ENCODE measurements at regions not wholly inside any gene's neighbourhood (a gene's known extent, or its start where the extent isn't known, plus 50 kb on each side); places are given as distances from the start of the nearest gene placed in this dataset.
"Not testable (repeated sequence)": the region's sequence is repeated elsewhere in the genome, so short reads cannot be mapped to it uniquely, and the experiment has no call there.

DNA sequence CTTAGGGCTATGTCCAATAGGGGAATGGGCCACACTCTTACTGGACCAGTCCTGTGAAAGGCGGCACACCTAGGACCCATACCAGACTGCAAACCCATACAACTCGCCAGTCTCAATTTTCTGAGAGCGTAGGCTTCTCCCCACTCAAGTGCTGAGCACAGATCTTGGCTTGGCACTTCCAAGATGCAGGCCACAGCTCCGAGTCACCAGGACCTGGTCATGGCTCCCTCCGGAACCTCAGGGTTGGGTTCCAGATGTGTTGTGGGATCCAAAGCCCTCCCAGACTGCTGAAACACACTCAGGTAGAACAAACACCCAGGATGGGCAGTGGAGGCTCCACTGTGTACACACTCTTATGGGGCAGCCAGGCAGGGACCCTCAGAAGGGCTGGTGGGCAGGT, 103.3 kb downstream of the TMEM144 start:
- in situ Hi-C loops (cut with MboI; ENCODE audit: low pct_unique_long_range_greater_than_20kb, low sequenced_read_pairs) = no loop called here
- DNase-seq = no peak

- DNase-seq = no peak
- in situ Hi-C loops (cut with MboI; ENCODE audit: low pct_unique_long_range_greater_than_20kb, low sequenced_read_pairs) = no loop called here
These were observed 104.6 kb downstream of the TMEM144 start for GRCh38 chr4:158314756-158315487.

DNA sequence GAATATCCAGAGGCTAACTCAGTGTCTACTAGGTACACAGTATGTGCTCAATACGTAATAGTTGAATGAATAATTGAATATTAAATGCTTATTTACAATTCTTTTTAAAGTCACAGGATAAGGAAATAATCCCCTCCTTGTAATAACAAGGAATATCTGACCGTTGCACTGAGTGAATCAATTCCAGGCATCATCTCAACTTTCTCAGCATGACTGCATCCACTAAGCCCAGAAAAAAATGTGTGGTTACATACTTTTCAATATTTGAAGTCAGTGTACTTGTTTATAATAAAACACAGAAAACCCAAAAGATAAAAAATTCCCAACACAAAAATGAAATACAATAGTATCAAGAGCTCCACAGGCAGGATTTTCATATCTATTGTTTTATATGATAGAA, 105.4 kb downstream of the TMEM144 start:
- DNase-seq = no peak
- in situ Hi-C loops (cut with MboI; ENCODE audit: low pct_unique_long_range_greater_than_20kb, low sequenced_read_pairs) = no loop called here

GRCh38 chr4:158316264-158316663, 106.0 kb downstream of the TMEM144 start:
- in situ Hi-C loops (cut with MboI; ENCODE audit: low pct_unique_long_range_greater_than_20kb, low sequenced_read_pairs) = no loop called here
- DNase-seq = no peak

GRCh38 chr4:158319880-158320279, 109.6 kb downstream of the TMEM144 start:
- in situ Hi-C loops (cut with MboI; ENCODE audit: low pct_unique_long_range_greater_than_20kb, low sequenced_read_pairs) = no loop called here
- no peak for DNase-seq

- DNase-seq = no peak
- in situ Hi-C loops (cut with MboI; ENCODE audit: low pct_unique_long_range_greater_than_20kb, low sequenced_read_pairs) = no loop called here
These were observed 111.8 kb downstream of the TMEM144 start for GRCh38 chr4:158322109-158322508.

DNA sequence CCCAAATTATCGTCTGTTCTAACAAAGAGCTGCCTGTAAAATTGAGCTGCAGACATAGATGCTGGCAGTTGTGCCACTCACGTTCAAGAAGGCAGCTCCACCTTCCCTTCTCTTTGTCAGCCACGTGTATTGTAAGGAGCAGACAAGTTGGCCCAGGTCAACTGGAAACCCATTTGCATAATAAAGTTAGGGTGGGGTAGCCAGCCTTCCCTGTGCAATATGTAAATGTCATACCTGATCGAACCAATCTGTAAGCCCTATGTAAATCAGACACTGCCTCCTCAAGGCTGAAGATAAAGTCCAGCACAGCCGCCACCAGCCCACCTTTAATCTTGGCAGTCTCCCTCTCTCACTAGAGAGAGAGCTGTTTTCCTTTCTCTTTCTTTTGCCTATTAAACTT, 117.2 kb downstream of the TMEM144 start:
- DNase-seq = no peak
- in situ Hi-C loops (cut with MboI; ENCODE audit: low pct_unique_long_range_greater_than_20kb, low sequenced_read_pairs) = no loop called here

DNA sequence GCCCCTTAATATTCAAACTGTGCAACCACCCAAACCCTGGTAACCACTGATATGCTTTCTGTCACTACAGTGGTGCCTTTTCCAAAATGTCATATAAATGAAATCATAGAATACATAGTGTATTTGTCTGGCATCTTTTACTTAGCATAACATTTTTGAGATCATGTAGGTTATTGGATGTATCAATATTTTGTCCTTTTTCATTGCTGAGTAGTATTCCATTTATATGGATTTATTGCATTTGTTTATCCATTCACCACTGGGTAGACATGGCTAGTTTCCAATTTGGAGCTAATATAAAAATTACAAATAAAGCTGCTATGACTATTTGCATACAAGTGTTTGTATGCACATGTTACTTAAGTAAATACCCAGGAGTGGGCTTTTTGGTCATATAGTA, 121.6 kb downstream of the TMEM144 start:
- in situ Hi-C loops (cut with MboI; ENCODE audit: low pct_unique_long_range_greater_than_20kb, low sequenced_read_pairs) = no loop called here
- no peak for DNase-seq

DNA sequence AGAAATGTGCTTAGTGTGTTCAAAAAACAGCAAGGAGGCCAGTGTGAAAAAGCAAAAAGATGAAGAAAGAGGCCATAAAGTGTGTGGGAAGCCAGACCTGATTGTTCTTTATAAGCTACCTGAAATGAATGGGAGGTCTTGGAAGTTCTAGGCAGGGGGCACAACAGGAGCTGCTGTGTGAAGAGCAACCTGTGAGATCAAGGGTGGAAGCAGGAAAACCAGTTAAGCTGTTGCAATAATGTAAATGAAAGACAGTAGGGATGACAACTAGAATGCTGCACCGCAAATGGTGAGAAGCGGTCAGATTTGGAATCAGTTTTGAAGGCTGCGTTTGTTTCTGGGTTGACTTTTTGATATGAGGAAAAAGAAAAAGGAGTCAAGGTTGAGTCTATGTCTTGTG, 123.5 kb downstream of the TMEM144 start:
- no peak for DNase-seq
- in situ Hi-C loops (cut with MboI; ENCODE audit: low pct_unique_long_range_greater_than_20kb, low sequenced_read_pairs) = no loop called here

GRCh38 chr4:158341896-158342295, 131.6 kb downstream of the TMEM144 start:
- in situ Hi-C loops (cut with MboI; ENCODE audit: low pct_unique_long_range_greater_than_20kb, low sequenced_read_pairs) = no loop called here
- DNase-seq = no peak

GRCh38 chr4:158346576-158346975, 136.3 kb downstream of the TMEM144 start:
- in situ Hi-C loops (cut with MboI; ENCODE audit: low pct_unique_long_range_greater_than_20kb, low sequenced_read_pairs) = no loop called here
- no peak for DNase-seq

- no peak for DNase-seq
- in situ Hi-C loops (cut with MboI; ENCODE audit: low pct_unique_long_range_greater_than_20kb, low sequenced_read_pairs) = no loop called here
These were observed 137.3 kb downstream of the TMEM144 start for GRCh38 chr4:158347556-158347955.

DNA sequence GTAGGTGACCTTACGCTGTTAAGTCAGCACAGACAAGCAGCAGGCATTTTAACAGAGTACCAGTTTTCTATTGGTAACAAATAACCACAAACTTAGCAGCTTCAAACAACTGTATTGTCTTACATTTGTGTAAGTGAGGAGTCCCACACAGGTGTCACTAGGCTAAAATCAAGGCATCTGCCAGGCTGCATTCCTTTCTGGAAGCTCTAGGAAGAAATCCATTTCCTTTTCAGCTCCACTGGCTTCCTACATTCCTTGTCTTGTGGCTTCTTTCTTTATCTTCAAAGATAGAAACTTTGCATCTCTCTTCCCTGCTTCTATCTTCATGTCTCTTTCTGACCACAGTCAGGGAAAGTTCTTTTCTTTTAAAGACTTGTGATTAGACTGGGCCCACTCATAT, 139.9 kb downstream of the TMEM144 start:
- DNase-seq = no peak
- in situ Hi-C loops (cut with MboI; ENCODE audit: low pct_unique_long_range_greater_than_20kb, low sequenced_read_pairs) = no loop called here

DNA sequence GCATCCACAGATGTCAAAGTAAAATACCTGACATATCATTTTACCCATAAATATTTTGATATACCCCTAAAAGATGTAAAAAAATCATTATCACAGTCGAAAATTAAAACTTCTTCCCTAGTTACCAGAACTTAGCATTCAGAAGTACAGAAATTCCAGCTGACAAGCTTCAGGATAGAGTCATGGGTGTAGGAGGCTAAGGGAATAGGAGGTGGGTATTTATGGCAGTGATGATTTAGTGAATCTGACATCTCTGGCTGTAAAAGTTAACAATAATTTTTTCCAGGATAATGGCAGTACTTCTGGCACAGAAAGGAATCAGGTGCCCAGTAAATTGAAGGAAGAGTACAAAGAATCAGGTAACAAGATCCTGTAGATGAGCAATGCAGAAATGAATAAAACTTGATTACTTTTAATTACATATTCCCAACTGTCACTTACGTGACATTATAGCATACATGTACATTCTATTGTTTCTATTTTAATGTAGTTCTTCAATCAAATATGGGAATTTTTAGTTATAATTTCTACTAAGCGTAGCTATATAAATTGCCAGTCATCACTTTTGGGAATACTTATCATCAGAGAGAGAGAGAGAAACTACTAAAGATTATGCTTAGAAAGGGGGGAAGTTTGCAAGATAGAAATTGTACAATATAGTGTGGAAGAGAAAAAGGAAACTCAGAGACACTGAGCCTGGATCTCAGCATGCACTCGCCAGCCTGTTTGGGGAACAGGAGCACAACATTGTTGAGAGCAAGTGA, 143.4 kb downstream of the TMEM144 start:
- DNase-seq = no peak
- in situ Hi-C loops (cut with MboI; ENCODE audit: low pct_unique_long_range_greater_than_20kb, low sequenced_read_pairs) = no loop called here

DNA sequence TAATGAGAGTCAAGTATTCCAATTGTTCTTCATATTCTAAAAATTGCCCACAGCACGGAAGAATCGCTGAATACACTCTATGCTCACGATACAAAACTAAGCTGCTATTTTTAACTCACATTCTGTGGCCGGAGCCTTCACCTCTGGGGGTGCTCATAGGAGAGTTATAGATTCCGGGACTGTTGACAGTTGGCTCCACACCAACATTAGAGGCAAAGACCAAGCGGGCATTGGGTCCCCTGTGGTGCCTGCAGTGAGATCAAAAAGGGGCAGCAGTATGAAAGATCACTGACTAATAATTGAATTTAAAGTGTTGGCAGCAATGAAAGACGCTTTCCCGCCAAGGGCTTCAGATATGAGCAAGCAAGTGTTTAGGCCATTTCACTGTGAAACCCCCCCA, 146.0 kb downstream of the TMEM144 start:
- in situ Hi-C loops (cut with MboI; ENCODE audit: low pct_unique_long_range_greater_than_20kb, low sequenced_read_pairs) = no loop called here
- no peak for DNase-seq

GRCh38 chr4:158367932-158368441, 153.7 kb upstream of the RXFP1 start:
- in situ Hi-C loops (cut with MboI; ENCODE audit: low pct_unique_long_range_greater_than_20kb, low sequenced_read_pairs); DNase-seq: not testable (repeated sequence)

DNA sequence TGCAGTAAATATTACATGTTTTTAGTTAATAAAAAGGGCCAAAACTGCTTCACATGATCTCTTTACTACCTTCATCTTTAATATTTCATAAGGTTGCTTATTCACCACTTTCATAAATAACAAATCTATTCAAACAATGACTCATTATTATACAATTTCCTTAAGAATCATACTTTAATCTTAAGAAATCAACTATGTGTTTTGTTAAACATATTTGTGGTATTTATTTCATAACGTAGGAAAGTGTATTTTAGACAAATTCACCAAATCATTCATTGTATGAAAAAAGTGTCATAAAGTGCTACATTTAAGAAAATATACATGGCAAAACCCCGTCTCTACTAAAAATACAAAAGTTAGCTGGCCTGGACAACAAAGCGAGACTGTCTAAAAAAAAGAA, 150.5 kb upstream of the RXFP1 start:
- no peak for DNase-seq
- in situ Hi-C loops (cut with MboI; ENCODE audit: low pct_unique_long_range_greater_than_20kb, low sequenced_read_pairs) = no loop called here

DNA sequence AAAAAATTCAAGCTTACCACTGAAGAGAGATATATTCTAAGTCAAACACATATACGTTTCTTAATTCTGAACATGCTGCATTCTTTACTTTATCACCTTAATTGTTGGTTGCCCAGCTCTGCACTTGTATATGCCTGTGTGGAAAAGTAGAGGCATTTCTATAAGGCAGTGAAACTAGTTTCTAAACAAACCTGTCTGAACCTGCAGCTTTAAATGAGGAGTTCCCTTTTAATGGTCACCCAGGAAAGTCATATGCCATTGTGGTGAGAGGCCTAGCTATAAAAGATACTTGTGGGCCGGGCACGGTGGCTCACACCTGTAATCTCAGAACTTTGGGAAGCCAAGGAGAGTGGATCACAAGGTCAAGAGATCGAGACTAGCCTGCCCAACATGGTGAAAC, 147.4 kb upstream of the RXFP1 start:
- in situ Hi-C loops (cut with MboI; ENCODE audit: low pct_unique_long_range_greater_than_20kb, low sequenced_read_pairs) = no loop called here
- DNase-seq = no peak

- in situ Hi-C loops (cut with MboI; ENCODE audit: low pct_unique_long_range_greater_than_20kb, low sequenced_read_pairs) = no loop called here
- DNase-seq = no peak
These were observed 145.4 kb upstream of the RXFP1 start for GRCh38 chr4:158376106-158376840.

GRCh38 chr4:158384414-158384813, 137.3 kb upstream of the RXFP1 start:
- no peak for DNase-seq
- in situ Hi-C loops (cut with MboI; ENCODE audit: low pct_unique_long_range_greater_than_20kb, low sequenced_read_pairs) = no loop called here
